ENCODE measurements at regions not wholly inside any gene's neighbourhood (a gene's known extent, or its start where the extent isn't known, plus 50 kb on each side); places are given as distances from the start of the nearest gene placed in this dataset.

DNA sequence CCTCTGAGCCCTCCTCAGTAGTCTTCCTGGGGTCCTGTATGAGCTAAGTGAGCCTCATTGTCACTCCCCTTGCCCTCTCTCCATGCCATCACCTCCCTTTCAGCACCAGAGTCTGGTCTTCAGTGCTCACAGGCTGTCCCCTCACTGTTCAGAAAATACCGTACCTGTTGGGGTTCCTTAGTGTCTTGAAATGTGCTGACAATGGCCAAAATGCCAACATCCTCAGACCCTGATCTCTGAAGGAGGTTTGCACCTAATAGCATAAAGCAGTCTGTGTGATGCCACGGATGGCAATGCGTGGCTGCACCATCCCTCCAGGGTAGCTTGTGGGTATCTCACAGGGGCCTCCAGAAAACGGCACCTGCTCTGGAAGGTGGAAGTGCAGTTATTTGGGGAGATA is 301.0 kb upstream of the TLE3 start:
- Histone ChIP-seq H3K36me3 (ENCODE audit: insufficient read depth, low read length) (no peaks in the 10 kb centered on the region), H3K4me2 (ENCODE audit: low read length) (no peak overlapping the region), H3K27me3 (ENCODE audit: insufficient read depth, low read depth, low read length) (peaks cover 3% of the 10 kb centered on the region), H3F3A (ENCODE audit: insufficient read depth, low read length, poor library complexity, severe bottlenecking) (no peaks in the 10 kb centered on the region), H3K4me3 (ENCODE audit: low read length) (no peak overlapping the region), H3K27ac (ENCODE audit: low read length) (no peak overlapping the region), H2AFZ (ENCODE audit: low read depth, low read length) (no peak overlapping the region), H3K9me3 (ENCODE audit: low read length) (no peaks in the 10 kb centered on the region), H3K9me2 (ENCODE audit: insufficient read depth, low read length) (no peaks in the 10 kb centered on the region), H3K79me2 (replicated peaks; ENCODE audit: insufficient read depth, low read length) (no peaks in the 10 kb centered on the region), H4K20me1 (ENCODE audit: insufficient read depth) (no peaks in the 10 kb centered on the region), H3K9ac (ENCODE audit: low read length) (no peak overlapping the region)
- no peak for TF ChIP-seq MXI1 (conservative IDR thresholded peaks at IDR 0.05; ENCODE audit: poor library complexity, severe bottlenecking)
- no peak for TF ChIP-seq SMC3 (conservative IDR thresholded peaks at IDR 0.05; ENCODE audit: poor library complexity)
- TF ChIP-seq, protein P1, sequence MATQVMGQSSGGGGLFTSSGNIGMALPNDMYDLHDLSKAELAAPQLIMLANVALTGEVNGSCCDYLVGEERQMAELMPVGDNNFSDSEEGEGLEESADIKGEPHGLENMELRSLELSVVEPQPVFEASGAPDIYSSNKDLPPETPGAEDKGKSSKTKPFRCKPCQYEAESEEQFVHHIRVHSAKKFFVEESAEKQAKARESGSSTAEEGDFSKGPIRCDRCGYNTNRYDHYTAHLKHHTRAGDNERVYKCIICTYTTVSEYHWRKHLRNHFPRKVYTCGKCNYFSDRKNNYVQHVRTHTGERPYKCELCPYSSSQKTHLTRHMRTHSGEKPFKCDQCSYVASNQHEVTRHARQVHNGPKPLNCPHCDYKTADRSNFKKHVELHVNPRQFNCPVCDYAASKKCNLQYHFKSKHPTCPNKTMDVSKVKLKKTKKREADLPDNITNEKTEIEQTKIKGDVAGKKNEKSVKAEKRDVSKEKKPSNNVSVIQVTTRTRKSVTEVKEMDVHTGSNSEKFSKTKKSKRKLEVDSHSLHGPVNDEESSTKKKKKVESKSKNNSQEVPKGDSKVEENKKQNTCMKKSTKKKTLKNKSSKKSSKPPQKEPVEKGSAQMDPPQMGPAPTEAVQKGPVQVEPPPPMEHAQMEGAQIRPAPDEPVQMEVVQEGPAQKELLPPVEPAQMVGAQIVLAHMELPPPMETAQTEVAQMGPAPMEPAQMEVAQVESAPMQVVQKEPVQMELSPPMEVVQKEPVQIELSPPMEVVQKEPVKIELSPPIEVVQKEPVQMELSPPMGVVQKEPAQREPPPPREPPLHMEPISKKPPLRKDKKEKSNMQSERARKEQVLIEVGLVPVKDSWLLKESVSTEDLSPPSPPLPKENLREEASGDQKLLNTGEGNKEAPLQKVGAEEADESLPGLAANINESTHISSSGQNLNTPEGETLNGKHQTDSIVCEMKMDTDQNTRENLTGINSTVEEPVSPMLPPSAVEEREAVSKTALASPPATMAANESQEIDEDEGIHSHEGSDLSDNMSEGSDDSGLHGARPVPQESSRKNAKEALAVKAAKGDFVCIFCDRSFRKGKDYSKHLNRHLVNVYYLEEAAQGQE (IDR thresholded peaks at IDR 0.05; ENCODE audit: borderline replicate concordance): no peak
- TF ChIP-seq EZH2 (IDR thresholded peaks at IDR 0.05; ENCODE audit: borderline replicate concordance, insufficient read depth, low read length, poor library complexity, severe bottlenecking): no peak
- TF ChIP-seq EP300 (conservative IDR thresholded peaks at IDR 0.05; ENCODE audit: poor library complexity, severe bottlenecking): no peak
- no peak for TF ChIP-seq CTCF (IDR thresholded peaks at IDR 0.05; ENCODE audit: poor library complexity, severe bottlenecking)
- no peak for TF ChIP-seq TAF1 (IDR thresholded peaks at IDR 0.05; ENCODE audit: low read depth)
- TF ChIP-seq POLR2AphosphoS5 (IDR thresholded peaks at IDR 0.05): no peak
- no peak for TF ChIP-seq RAD21 (conservative IDR thresholded peaks at IDR 0.05)

DNA sequence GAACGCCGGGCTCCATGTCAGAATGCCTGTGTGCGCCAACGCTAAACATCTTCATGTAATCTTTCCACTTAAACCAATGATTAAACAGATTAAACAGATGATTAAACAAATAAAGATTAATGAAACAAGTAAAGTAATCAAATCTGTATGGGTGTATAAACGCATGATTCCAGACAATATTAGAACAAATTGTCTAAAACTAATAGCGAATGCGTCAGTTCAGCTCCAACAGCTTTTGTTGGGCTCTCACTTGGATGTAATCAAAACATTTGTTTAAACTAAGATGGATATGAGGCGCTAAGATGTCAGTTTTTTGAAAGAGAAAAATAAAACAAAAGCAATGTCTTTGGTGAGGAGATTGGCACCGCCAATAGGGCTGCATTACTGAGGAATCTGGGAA is 299.1 kb upstream of the TLE3 start:
- H3K9me2 ChIP-seq (ENCODE audit: insufficient read depth, low read length): no peaks in the 10 kb centered on the region
- H3F3A ChIP-seq (ENCODE audit: insufficient read depth, low read length, poor library complexity, severe bottlenecking): no peaks in the 10 kb centered on the region
- H3K27ac ChIP-seq (ENCODE audit: low read length): no peak overlapping the region
- H3K36me3 ChIP-seq (ENCODE audit: insufficient read depth, low read length): no peaks in the 10 kb centered on the region
- no peak overlapping the region for H3K4me2 ChIP-seq (ENCODE audit: low read length)
- no peaks in the 10 kb centered on the region for H4K20me1 ChIP-seq (ENCODE audit: insufficient read depth)
- H3K27me3 ChIP-seq (ENCODE audit: insufficient read depth, low read depth, low read length): peaks cover 3% of the 10 kb centered on the region
- no peak overlapping the region for H3K4me3 ChIP-seq (ENCODE audit: low read length)
- no peaks in the 10 kb centered on the region for H3K9me3 ChIP-seq (ENCODE audit: low read length)
- TF ChIP-seq, protein P1 (IDR thresholded peaks at IDR 0.05; ENCODE audit: borderline replicate concordance): no peak
- no peak for TF ChIP-seq MXI1 (conservative IDR thresholded peaks at IDR 0.05; ENCODE audit: poor library complexity, severe bottlenecking)
- no peak for TF ChIP-seq EZH2 (IDR thresholded peaks at IDR 0.05; ENCODE audit: borderline replicate concordance, insufficient read depth, low read length, poor library complexity, severe bottlenecking)
- TF ChIP-seq RAD21 (conservative IDR thresholded peaks at IDR 0.05): no peak
- no peak for TF ChIP-seq EP300 (conservative IDR thresholded peaks at IDR 0.05; ENCODE audit: poor library complexity, severe bottlenecking)
- H3K79me2 ChIP-seq (replicated peaks; ENCODE audit: insufficient read depth, low read length): no peaks in the 10 kb centered on the region
- H3K9ac ChIP-seq (ENCODE audit: low read length): no peak overlapping the region
- no peak overlapping the region for H2AFZ ChIP-seq (ENCODE audit: low read depth, low read length)

Data from neural cell (in vitro differentiated cells).